ENCODE measurements at regions not wholly inside any gene's neighbourhood (a gene's known extent, or its start where the extent isn't known, plus 50 kb on each side); places are given as distances from the start of the nearest gene placed in this dataset.

DNA sequence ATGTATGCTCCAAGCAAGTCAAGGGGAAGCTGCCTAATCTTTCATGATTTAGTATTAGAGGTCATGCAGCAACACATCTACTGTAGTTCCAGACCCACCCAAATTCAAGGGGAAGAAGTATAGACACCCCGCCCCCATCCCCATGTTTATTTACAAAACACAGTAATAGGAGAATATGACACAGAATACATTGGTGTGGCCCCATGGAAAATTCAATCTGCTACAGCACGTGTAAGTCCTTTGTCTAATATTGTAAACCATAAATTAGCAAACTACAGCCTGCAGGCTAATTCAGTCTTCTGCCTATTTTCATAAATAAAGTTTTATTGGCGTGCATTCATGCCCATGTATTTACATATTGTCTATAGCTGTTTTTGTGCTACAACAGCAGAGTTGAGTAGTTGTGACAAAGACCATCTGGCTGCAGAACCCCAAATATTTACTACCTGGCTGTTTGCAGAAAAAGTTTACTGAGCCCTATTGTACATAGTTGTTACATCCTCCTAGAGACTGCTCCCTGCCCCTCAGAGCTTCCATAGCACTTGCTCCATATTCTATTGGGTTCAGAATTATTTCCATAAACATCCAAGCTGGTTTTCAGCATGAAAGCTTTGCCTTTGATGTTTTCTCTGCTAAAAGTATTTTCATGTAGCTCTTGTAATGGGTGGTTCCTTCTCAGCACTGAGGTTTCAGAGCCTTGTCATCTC lies 326.8 kb upstream of the CPEB2 start:
- TF ChIP-seq, protein P1, sequence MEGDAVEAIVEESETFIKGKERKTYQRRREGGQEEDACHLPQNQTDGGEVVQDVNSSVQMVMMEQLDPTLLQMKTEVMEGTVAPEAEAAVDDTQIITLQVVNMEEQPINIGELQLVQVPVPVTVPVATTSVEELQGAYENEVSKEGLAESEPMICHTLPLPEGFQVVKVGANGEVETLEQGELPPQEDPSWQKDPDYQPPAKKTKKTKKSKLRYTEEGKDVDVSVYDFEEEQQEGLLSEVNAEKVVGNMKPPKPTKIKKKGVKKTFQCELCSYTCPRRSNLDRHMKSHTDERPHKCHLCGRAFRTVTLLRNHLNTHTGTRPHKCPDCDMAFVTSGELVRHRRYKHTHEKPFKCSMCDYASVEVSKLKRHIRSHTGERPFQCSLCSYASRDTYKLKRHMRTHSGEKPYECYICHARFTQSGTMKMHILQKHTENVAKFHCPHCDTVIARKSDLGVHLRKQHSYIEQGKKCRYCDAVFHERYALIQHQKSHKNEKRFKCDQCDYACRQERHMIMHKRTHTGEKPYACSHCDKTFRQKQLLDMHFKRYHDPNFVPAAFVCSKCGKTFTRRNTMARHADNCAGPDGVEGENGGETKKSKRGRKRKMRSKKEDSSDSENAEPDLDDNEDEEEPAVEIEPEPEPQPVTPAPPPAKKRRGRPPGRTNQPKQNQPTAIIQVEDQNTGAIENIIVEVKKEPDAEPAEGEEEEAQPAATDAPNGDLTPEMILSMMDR (IDR thresholded peaks at IDR 0.05 in 8 of 11, conservative IDR thresholded peaks at IDR 0.05 in 3 of 11) = no peak
- TF ChIP-seq POLR2A (IDR thresholded peaks at IDR 0.05) = no peak

All from spleen (tissue), 7 donors.